CD14-positive monocyte (primary cell): ENCODE measurements at regions not wholly inside any gene's neighbourhood (a gene's known extent, or its start where the extent isn't known, plus 50 kb on each side); places are given as distances from the start of the nearest gene placed in this dataset.

Experiments
- DNase-seq, 3 donors: peaks; one replicate each; pipeline ENCODE4 v3.0.0-alpha.2; 2011 to 2022
- H2AFZ ChIP-seq: 2 replicates; pipeline ENCODE4 v1.6.0; 2012; ENCODE audit warnings: mild to moderate bottlenecking, low read depth, low read length, inconsistent platforms; ENCODE audit not compliant: insufficient read depth, poor library complexity, severe bottlenecking
- H3K27ac ChIP-seq, 2 donors: 1 replicate in 1 of 2; 2 replicates in 1 of 2; pipeline ENCODE4 v1.5.1; 2012 to 2013; ENCODE audit warnings: low read length in 2 of 2, control low read depth in 1 of 2, inconsistent platforms in 1 of 2, low read depth in 1 of 2, mild to moderate bottlenecking in 1 of 2
- H3K27me3 ChIP-seq, 2 donors: one replicate each; pipeline versions ENCODE4 v1.6.0 to v1.6.1; 2011 to 2013; ENCODE audit warnings: low read length in 2 of 2; ENCODE audit not compliant: control insufficient read depth in 2 of 2, insufficient read depth in 2 of 2
- H3K36me3 ChIP-seq, 2 donors: replicated peaks in 1 of 2; 1 replicate in 1 of 2; 2 replicates in 1 of 2; pipeline versions ENCODE4 v1.5.1 to v1.6.1; 2012 to 2013; ENCODE audit warnings: low read length in 2 of 2, control low read depth in 1 of 2, inconsistent platforms in 1 of 2, mild to moderate bottlenecking in 1 of 2; ENCODE audit not compliant: insufficient read depth in 2 of 2, control insufficient read depth in 1 of 2
- H3K4me1 ChIP-seq, 2 donors: 1 replicate in 1 of 2; 2 replicates in 1 of 2; pipeline versions ENCODE4 v1.5.1 to v1.6.1; 2012 to 2013; ENCODE audit warnings: low read length in 2 of 2, control low read depth in 1 of 2, inconsistent platforms in 1 of 2, mild to moderate bottlenecking in 1 of 2, moderate library complexity in 1 of 2; ENCODE audit not compliant: insufficient read depth in 2 of 2, control insufficient read depth in 1 of 2
- H3K4me2 ChIP-seq: replicated peaks from 2 replicates; pipeline ENCODE3; 2012; ENCODE audit warnings: low read length, moderate library complexity, mild to moderate bottlenecking; ENCODE audit not compliant: poor library complexity, severe bottlenecking; ENCODE audit errors: extremely low read depth
- H3K4me3 ChIP-seq, 3 experiments: fragments of 200-600 bp in 1 of 3; sonication (generic) in 1 of 3; replicated peaks in 1 of 3; 1 replicate in 2 of 3; 2 replicates in 1 of 3; pipeline ENCODE4 v1.5.1; 2011 to 2013; ENCODE audit warnings: low read length in 3 of 3, mild to moderate bottlenecking in 3 of 3, control low read depth in 2 of 3, low read depth in 2 of 3, inconsistent platforms in 1 of 3, moderate library complexity in 1 of 3
- H3K79me2 ChIP-seq: 2 replicates; pipeline ENCODE4 v1.6.0; 2012; ENCODE audit warnings: mild to moderate bottlenecking, control low read depth, inconsistent platforms, low read length, moderate library complexity; ENCODE audit not compliant: insufficient read depth
- H3K9ac ChIP-seq: 2 replicates; pipeline ENCODE4 v1.6.0; 2017; ENCODE audit warnings: low read length, mild to moderate bottlenecking; ENCODE audit not compliant: insufficient read depth, poor library complexity, severe bottlenecking
- H3K9me3 ChIP-seq, 2 donors: replicated peaks in 1 of 2; 1 replicate in 1 of 2; 2 replicates in 1 of 2; pipeline versions ENCODE4 v1.5.1 to v1.6.1; 2012 to 2013; ENCODE audit warnings: low read length in 2 of 2, control low read depth in 1 of 2; ENCODE audit not compliant: control insufficient read depth in 1 of 2, insufficient read depth in 1 of 2
- H4K20me1 ChIP-seq: 2 replicates; pipeline ENCODE4 v1.6.0; 2012; ENCODE audit warnings: mild to moderate bottlenecking, low read length, control low read depth, moderate library complexity; ENCODE audit not compliant: insufficient read depth
- H3K27ac Mint-ChIP-seq, 7 donors: one replicate each; pipeline ENCODE4 v1.8.0; 2020; ENCODE audit warnings: mild to moderate bottlenecking in 7 of 7, mixed read lengths in 7 of 7, moderate library complexity in 6 of 7, inconsistent platforms in 2 of 7
- H3K27me3 Mint-ChIP-seq, 3 donors: one replicate each; pipeline ENCODE4 v1.8.0; 2021 to 2022; ENCODE audit warnings: low read depth in 3 of 3, mild to moderate bottlenecking in 3 of 3, mixed read lengths in 3 of 3, moderate library complexity in 3 of 3, inconsistent platforms in 1 of 3
- H3K36me3 Mint-ChIP-seq, 2 donors: one replicate each; pipeline ENCODE4 v1.8.0; 2020; ENCODE audit warnings: mixed read lengths in 2 of 2, inconsistent platforms in 1 of 2, mild to moderate bottlenecking in 1 of 2
- H3K4me1 Mint-ChIP-seq: one replicate; pipeline ENCODE4 v1.8.0; 2020; ENCODE audit warnings: mild to moderate bottlenecking, mixed read lengths
- H3K4me3 Mint-ChIP-seq, 2 donors: one replicate each; pipeline ENCODE4 v1.8.0; 2020; ENCODE audit warnings: mild to moderate bottlenecking in 2 of 2, mixed read lengths in 2 of 2, moderate library complexity in 1 of 2
- H3K9me3 Mint-ChIP-seq, 7 donors: one replicate each; pipeline ENCODE4 v1.8.0; 2020 to 2022; ENCODE audit warnings: mixed read lengths in 7 of 7, mild to moderate bottlenecking in 6 of 7, moderate library complexity in 6 of 7, inconsistent platforms in 2 of 7
- CTCF ChIP-seq: fragments of 200-600 bp; IDR thresholded peaks from one replicate; pipeline ENCODE4 v1.8.0; 2022; ENCODE audit warnings: antibody characterized with exemption, mild to moderate bottlenecking
- WGBS: methylation state at CpG from one replicate; pipeline ENCODE4 v1.1.5; 2013; ENCODE audit warnings: missing lambda C conversion rate; ENCODE audit not compliant: insufficient coverage; 5-methylcytosine and 5-hydroxymethylcytosine counted together
- intact Hi-C, 2 donors: fragments of 100-400 bp; cut with micrococcal nuclease; formaldehyde crosslinking; loops; one replicate each; pipeline versions ENCODE4 v1.15.0 to v1.15.1; 2023

- H3K4me3 ChIP-seq: no peak overlapping the region
- Mint-ChIP-seq H3K36me3 (no peaks in the 10 kb centered on the region), H3K9me3 (no peaks in the 10 kb centered on the region), H3K27me3 (peaks cover 4 to 7% (median 5%) of the 10 kb centered on the region in 3 donors), H3K27ac (no peak overlapping the region), H3K4me1 (no peaks in the 10 kb centered on the region), H3K4me3 (no peak overlapping the region)
- no peak overlapping the region for H3K9ac ChIP-seq
- H2AFZ ChIP-seq: no peak overlapping the region
- TF ChIP-seq CTCF: no peak
- no peaks in the 10 kb centered on the region for H3K9me3 ChIP-seq
- H4K20me1 ChIP-seq: no peaks in the 10 kb centered on the region
- H3K79me2 ChIP-seq: no peaks in the 10 kb centered on the region
- DNase-seq: no peak
- intact Hi-C loops: no loop called here
- WGBS: 86% methylated on average over 17 of the region's 17 CpGs
- H3K36me3 ChIP-seq: no peaks in the 10 kb centered on the region
- H3K27me3 ChIP-seq: no peaks in the 10 kb centered on the region
- H3K4me1 ChIP-seq: no peaks in the 10 kb centered on the region
- no peak overlapping the region for H3K4me2 ChIP-seq
- H3K27ac ChIP-seq: no peak overlapping the region
Measured at GRCh38 chr10:118818621-118819221, 64.0 kb upstream of the CACUL1 start.

GRCh38 chr10:118820326-118821116 lies 65.8 kb upstream of the CACUL1 start:
- Histone ChIP-seq H3K4me3 (no peak overlapping the region), H3K9me3 (no peaks in the 10 kb centered on the region), H3K9ac (no peak overlapping the region), H3K4me1 (no peaks in the 10 kb centered on the region), H4K20me1 (no peaks in the 10 kb centered on the region), H3K79me2 (no peaks in the 10 kb centered on the region), H3K27ac (no peak overlapping the region), H3K36me3 (no peaks in the 10 kb centered on the region), H2AFZ (no peak overlapping the region), H3K27me3 (no peaks in the 10 kb centered on the region), H3K4me2 (no peak overlapping the region)
- Mint-ChIP-seq H3K27ac (no peak overlapping the region), H3K9me3 (no peaks in the 10 kb centered on the region), H3K36me3 (no peaks in the 10 kb centered on the region), H3K4me1 (no peaks in the 10 kb centered on the region), H3K27me3 (peaks cover 2 to 5% (median 4%) of the 10 kb centered on the region in 3 donors), H3K4me3 (no peak overlapping the region)
- no peak for TF ChIP-seq CTCF
- no peak for DNase-seq
- 88% methylated on average over 15 of the region's 16 CpGs for WGBS
- intact Hi-C loops: no loop called here
